Psoas muscle (tissue), 7 donors: ENCODE measurements at regions not wholly inside any gene's neighbourhood (a gene's known extent, or its start where the extent isn't known, plus 50 kb on each side); places are given as distances from the start of the nearest gene placed in this dataset.

ENCODE experiments used
- ATAC-seq, 4 donors: fragments of 200-7000 bp; cut with Tn5 transposase; one replicate each; pipeline ENCODE4 v1.9.1; 2020; ENCODE audit warnings: moderate library complexity in 3 of 4, mild to moderate bottlenecking in 2 of 4
- DNase-seq, 2 donors: peaks; one replicate each; pipeline ENCODE4 v3.0.0-alpha.2; 2020
- H3K27ac ChIP-seq: fragments of 200-600 bp; one replicate; pipeline ENCODE4 v1.8.0; 2022
- H3K27me3 ChIP-seq, 3 donors: fragments of 200-600 bp in 1 of 3; one replicate each; pipeline versions ENCODE4 v1.6.1 to v1.8.0; 2013 to 2022; ENCODE audit warnings: low read length in 2 of 3, mild to moderate bottlenecking in 2 of 3, moderate library complexity in 1 of 3; ENCODE audit not compliant: insufficient read depth in 3 of 3
- H3K36me3 ChIP-seq, 2 donors: fragments of 200-600 bp in 1 of 2; one replicate each; pipeline versions ENCODE4 v1.6.1 to v1.8.0; 2013 to 2022; ENCODE audit warnings: low read depth in 1 of 2, mild to moderate bottlenecking in 1 of 2, moderate library complexity in 1 of 2; ENCODE audit not compliant: insufficient read depth in 1 of 2
- H3K4me1 ChIP-seq: fragments of 200-600 bp; one replicate; pipeline ENCODE4 v1.8.0; 2022
- H3K4me3 ChIP-seq: fragments of 200-600 bp; one replicate; pipeline ENCODE4 v1.8.0; 2022; ENCODE audit warnings: mild to moderate bottlenecking
- H3K9me3 ChIP-seq: fragments of 200-600 bp; one replicate; pipeline ENCODE4 v1.8.0; 2022
- WGBS, 3 donors: extraction: QIAGEN DNeasy Blood & Tissue Kit; methylation state at CpG; one replicate each; pipeline versions ENCODE4 v1.1.6 to v1.1.7; 2013; 5-methylcytosine and 5-hydroxymethylcytosine counted together
- intact Hi-C, 2 donors: fragments of 100-400 bp; cut with DNase I; formaldehyde crosslinking; loops; one replicate each; pipeline versions ENCODE4 v1.11.0 to v1.14.2; 2022
- TF ChIP-seq, protein P1 (sequence below): fragments of 200-600 bp; IDR thresholded peaks from one replicate; pipeline ENCODE4 v1.8.0; 2022; ENCODE audit warnings: antibody characterized with exemption
- donor health status: healthy with polysubstance abuse.
- donor health status: DM: no; HTN: no; CAD: no; lungs with moderate emphysema.
- donor health status: Bipolar disorder and iron deficiency.
- donor health status: healthy.
- donor health status: DM: yes; HTN: yes; CAD: no.
- donor health status: DM: no; HTN: no; CAD: no.
- donor health status: DM: yes; HTN: yes; CAD: no.

DNA sequence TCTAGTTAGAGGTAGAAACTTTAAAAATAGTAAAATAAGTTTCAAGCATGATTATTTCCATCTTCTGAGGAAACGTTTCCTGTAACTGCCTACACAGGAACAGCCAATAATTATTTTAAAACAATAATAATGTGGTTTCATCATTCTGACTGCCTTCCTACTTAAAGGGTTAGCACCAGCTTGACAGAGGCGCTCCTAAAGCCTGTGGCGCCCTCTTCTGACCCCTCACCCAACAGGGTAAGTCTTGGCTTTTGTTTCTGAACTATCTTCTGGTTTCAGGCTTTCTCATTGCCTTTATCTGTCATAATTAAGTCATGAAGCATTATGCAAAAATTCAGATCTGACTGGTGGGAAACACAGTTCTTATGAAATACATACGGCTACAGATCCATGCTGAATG, 96.7 kb downstream of the ITM2A start:
- intact Hi-C loops = no loop called here
- TF ChIP-seq, protein P1, sequence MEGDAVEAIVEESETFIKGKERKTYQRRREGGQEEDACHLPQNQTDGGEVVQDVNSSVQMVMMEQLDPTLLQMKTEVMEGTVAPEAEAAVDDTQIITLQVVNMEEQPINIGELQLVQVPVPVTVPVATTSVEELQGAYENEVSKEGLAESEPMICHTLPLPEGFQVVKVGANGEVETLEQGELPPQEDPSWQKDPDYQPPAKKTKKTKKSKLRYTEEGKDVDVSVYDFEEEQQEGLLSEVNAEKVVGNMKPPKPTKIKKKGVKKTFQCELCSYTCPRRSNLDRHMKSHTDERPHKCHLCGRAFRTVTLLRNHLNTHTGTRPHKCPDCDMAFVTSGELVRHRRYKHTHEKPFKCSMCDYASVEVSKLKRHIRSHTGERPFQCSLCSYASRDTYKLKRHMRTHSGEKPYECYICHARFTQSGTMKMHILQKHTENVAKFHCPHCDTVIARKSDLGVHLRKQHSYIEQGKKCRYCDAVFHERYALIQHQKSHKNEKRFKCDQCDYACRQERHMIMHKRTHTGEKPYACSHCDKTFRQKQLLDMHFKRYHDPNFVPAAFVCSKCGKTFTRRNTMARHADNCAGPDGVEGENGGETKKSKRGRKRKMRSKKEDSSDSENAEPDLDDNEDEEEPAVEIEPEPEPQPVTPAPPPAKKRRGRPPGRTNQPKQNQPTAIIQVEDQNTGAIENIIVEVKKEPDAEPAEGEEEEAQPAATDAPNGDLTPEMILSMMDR = peak; percentile 25
- no peaks in the 10 kb centered on the region for H3K4me1 ChIP-seq
- no peaks in the 10 kb centered on the region for H3K36me3 ChIP-seq
- peak in 1 of 2 donors; percentile 52 for DNase-seq
- 20 to 36% (median 28%) methylated on average over 4 of the region's 4 CpGs for WGBS, 3 donors
- peaks cover 0 to 4% (median 0%) of the 10 kb centered on the region in 3 donors for H3K27me3 ChIP-seq
- no peak for ATAC-seq
- no peaks in the 10 kb centered on the region for H3K9me3 ChIP-seq
- no peak overlapping the region for H3K4me3 ChIP-seq
- H3K27ac ChIP-seq = no peak overlapping the region

DNA sequence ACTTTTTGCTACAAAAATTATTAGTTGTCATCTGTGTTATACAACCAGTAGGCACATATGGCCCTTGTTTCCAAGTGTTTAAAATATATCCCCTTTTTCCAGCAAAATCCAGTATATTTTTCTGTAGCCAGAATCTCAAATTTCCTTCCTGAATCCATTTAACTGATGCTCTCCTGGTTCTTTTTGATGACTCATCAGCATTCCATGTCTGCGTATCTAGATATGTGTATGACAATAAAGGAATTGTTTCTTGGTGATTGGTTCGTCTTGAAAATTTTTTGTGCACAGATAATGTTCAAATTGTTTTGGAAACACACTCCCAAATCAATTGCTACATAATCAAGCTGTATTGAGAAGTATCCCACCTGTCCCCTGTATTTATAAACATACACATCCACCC, 98.3 kb downstream of the ITM2A start:
- DNase-seq (no peak), ATAC-seq (no peak)
- TF ChIP-seq, protein P1 = no peak
- Histone ChIP-seq H3K9me3 (no peaks in the 10 kb centered on the region), H3K4me1 (no peaks in the 10 kb centered on the region), H3K36me3 (no peaks in the 10 kb centered on the region), H3K27me3 (no peaks in the 10 kb centered on the region), H3K4me3 (no peak overlapping the region), H3K27ac (no peak overlapping the region)
- intact Hi-C loops = no loop called here
- 18 to 29% (median 23%) methylated on average over 2 of the region's 2 CpGs for WGBS, 3 donors

DNA sequence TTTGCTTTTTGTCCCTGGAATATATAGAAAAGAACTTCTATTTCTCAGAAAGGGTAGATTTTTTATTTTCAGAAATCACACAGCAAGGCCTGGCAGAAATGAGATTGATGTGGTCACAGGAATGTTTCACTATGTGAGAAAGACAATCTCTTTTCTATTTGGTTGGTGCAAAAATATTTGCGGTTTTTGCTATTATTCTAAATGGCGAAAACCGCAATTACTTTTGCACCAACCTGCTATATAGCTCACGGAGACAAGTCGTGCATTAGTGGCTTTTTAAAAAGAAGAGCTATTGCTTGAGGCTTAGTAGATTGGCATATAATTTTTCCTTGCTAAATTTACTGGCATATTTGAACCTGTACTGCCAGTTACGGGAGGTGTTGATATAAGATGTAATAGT, 100.4 kb downstream of the ITM2A start:
- ATAC-seq (no peak), DNase-seq (no peak)
- H3K27ac ChIP-seq = no peak overlapping the region
- TF ChIP-seq, protein P1 = no peak
- H3K9me3 ChIP-seq = no peaks in the 10 kb centered on the region
- no peaks in the 10 kb centered on the region for H3K4me1 ChIP-seq
- no peaks in the 10 kb centered on the region for H3K36me3 ChIP-seq
- 66 to 94% (median 93%) methylated on average over 6 of the region's 6 CpGs for WGBS, 3 donors
- H3K27me3 ChIP-seq = no peaks in the 10 kb centered on the region
- H3K4me3 ChIP-seq = no peak overlapping the region
- intact Hi-C loops = no loop called here

DNA sequence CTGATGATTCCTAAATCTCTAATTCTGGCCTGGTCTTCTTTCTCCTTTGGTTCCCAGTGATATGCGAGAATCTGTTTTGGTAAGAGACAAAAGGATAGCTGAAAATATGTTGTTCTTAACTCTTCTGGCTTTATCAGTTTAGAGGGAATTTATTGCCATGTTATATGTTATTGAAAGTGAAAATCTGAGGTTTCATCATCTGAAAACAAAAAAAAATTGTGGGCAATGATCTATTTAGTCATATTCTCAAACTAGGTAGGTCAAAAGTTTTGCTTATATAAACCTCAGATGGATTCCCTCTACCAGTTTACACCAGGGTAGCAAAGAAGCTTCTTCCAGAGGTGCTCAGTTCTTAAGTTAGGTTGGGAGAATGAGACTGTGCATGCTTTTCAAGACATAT, 103.6 kb downstream of the ITM2A start:
- no peaks in the 10 kb centered on the region for H3K9me3 ChIP-seq
- H3K27ac ChIP-seq = no peak overlapping the region
- no peaks in the 10 kb centered on the region for H3K36me3 ChIP-seq
- no peak overlapping the region for H3K4me3 ChIP-seq
- H3K27me3 ChIP-seq = no peaks in the 10 kb centered on the region
- intact Hi-C loops = no loop called here
- TF ChIP-seq, protein P1 = no peak
- no peaks in the 10 kb centered on the region for H3K4me1 ChIP-seq
- DNase-seq (no peak), ATAC-seq (no peak)
- WGBS, 3 donors = 89 to 100% (median 94%) methylated on average over 1 of the region's 1 CpG

DNA sequence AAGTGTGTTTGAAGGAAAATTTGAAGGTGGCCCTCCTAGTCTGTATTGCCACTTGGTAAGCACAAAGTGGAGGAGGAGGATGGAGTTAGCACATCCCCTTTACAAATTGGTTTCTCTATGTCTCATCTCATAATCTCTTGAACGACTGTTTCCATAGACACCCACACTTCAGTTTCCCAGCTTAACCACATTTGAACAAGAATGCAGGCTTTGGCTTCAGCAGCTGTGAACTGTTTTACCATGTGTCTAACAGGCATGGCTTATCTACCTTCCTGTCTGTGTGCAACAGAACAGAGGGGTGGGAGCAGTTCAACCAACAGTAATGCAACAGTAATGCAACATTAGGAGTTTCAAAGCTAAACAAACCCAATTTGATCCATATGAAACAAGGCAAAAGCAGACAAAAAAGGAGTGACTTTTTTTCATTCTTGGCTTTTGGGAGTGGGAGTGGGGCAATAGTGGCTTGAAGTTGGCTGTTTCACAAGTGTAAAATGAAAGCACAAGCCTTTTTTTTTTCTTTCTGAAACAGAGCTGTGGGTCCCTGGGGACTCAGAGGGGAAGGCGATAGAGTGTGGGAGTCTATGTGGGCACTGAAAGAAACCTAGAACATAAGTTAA, 108.0 kb downstream of the ITM2A start:
- TF ChIP-seq, protein P1 = no peak
- no peaks in the 10 kb centered on the region for H3K27me3 ChIP-seq
- no peaks in the 10 kb centered on the region for H3K36me3 ChIP-seq
- H3K4me3 ChIP-seq = no peak overlapping the region
- H3K27ac ChIP-seq = no peak overlapping the region
- intact Hi-C loops = no loop called here
- no peaks in the 10 kb centered on the region for H3K9me3 ChIP-seq
- 0 to 35% (median 2%) methylated on average over 2 of the region's 2 CpGs for WGBS, 3 donors
- DNase-seq (no peak), ATAC-seq (no peak)
- H3K4me1 ChIP-seq = no peaks in the 10 kb centered on the region
